ELR (cell line): ENCODE measurements at regions not wholly inside any gene's neighbourhood (a gene's known extent, or its start where the extent isn't known, plus 50 kb on each side); places are given as distances from the start of the nearest gene placed in this dataset.

Experiments used
- DNase-seq: peaks from one replicate; pipeline ENCODE4 v3.0.0-alpha.2; 2015; ENCODE audit warnings: low read depth

DNA sequence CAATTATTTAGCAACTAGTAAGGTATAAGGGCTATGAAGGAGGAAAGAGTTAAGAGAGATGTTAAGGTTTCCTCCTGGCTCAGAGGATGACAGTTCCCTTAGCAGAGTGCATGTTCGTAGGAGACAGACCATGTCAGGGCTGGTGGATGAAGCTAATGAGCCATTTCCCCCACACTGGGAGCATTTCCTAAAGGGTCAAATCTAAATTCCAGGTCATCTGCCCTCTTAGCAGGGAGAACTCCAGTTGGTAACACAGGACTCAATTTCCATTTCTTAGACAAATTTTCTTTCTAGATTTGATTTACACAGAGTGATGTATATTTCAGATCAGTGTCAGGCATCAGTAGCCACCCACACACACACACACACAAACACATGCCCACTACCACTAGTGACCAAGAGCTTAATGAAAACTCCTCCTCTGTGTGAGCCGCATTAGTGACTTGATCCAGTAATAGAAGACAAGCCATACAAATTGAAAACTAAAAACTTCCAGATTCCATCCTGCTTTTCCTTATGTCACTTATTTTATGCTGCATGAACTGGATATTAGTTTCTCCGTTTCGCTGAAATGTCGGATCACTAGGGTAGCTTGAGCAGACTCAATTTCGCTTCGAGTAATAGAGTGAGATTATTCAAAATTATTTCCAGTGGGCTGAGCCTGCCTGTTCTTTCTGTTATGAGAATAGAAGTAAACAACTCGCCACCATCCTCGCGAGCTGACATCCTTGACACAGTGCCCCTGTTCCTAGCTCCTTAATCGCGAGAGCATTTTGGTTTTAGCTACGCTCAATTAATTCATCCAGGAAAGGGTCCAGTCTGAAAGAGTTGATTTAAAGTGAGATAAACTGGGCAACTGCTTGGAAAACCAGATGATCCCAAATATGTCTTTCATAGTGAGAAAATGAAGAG lies 582.6 kb downstream of the SOX6 start:
- no peak for DNase-seq

DNA sequence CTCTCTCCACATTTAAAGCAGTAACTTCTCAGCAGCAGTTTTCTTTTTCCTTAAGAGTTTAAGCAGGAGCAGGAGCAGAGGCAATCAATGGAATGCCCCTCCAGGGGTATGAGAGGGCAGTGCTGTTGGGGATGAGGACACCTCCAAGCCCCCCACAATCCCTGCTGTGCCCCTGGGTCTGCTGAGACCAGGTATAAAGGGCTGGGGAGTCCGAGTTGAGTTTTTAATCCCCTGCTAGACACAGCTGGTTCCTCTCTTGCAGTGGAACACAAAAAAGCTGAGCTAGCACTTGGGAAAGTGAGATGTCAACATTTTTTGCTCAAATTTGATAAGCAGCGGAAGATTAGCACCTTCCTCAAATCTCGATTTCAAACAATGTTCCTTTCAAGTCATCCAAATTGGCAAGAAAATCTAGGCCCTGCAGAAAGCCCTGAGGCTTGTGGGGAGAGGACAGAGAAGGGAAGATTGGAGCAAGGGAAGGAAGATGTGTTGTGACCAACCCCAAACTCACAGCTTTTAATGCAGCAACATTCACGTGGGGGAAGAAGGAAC lies 581.9 kb downstream of the SOX6 start:
- DNase-seq: no peak

DNA sequence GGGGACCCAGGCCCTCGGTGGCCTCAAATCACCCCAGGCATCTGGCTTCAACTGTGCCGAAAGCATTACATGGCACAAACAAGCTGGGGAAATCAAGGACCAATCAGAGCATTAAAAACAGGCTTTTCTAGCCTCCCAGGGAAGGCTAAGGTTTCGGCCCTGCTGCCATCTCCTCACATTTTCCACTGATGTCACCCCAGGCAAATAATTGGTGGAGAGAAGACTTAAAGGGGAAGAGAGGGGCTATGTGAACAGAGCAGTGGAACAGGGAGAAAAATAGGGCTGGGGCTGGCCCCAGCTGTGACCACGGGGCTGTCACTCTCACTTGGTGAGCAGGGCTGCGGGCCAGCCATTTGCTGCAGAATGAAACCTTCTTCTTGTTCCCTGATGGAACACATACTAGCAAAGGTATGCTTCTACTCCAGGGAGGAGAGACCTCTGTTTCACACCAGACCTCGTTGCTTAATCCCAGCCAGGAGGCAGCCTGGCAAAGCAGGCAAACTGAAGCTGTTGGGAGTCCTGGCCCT lies 581.3 kb downstream of the SOX6 start:
- no peak for DNase-seq

DNA sequence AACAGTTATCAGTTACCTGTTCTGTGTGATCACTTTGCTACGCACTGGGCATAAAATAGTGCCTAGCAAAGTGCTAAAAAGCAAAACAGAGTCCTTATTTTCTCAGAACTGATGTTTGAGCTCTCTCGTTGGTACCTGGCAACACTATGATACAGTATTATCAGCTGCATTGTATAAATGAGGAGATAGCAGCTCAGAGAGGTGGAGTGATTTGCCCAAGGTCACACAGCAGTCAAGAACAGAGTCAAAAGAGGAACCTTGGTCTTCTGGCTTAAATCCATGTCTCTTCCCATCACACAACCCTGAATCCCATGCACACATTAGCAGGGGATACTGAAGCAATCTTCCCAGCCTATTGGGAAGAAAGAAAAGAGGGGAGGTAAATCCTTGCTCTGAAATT lies 580.5 kb downstream of the SOX6 start:
- DNase-seq: no peak

DNA sequence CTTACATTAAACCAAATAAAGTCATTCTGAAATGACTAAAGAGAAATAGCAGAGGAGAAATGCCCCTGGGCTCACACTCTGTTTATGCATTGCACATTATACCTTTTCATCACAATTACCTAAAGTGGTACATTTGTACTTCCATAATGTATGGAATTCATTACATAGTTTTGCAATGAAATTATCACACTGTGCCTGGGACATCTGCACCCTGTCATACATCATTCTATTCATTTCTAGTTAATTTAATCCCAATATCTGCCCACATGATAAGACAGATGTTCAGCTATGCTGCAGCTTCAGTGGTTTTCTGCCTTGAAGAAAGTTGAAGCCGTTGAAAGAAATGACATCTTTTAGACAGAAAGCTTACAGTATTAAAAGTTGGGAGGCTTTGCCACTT lies 580.0 kb downstream of the SOX6 start:
- DNase-seq: no peak

DNA sequence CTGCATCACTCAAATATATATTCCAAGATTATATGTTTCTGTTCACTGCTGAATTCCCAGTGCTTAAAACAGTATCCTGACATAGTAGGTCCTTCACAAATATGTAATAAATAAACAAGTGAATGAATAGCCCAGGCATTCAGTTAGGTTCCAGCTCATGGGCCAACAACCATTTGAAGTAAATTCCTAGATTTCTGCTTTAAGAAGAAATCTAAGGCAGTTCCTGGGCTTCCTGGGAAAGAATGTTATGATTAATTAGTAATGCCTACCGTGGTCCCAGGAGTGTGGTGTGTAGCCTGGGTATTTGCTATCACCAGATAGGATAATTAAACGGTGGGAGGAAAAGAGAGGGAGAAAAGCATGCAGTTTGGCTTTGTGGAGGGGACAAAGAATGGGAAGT lies 576.8 kb downstream of the SOX6 start:
- no peak for DNase-seq

DNA sequence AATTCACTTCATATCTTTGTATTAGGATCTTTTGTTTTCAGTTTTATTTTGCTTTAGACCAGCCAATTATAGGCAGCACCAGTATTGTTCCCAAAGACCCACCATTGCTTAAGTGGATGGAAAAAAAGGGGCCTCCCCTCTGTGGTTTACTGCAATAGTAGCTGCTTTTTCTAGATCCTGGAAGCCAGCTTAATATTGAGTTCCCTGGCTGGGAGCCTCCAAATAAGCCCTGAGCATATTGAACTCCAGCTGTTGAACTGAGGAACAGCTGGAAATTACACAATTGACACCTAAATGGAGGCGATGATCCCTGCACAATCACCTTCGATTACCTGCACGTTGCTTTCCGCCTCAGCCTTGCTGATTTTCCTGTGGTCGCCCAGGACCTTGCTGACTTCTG lies 576.0 kb downstream of the SOX6 start:
- DNase-seq: no peak

DNA sequence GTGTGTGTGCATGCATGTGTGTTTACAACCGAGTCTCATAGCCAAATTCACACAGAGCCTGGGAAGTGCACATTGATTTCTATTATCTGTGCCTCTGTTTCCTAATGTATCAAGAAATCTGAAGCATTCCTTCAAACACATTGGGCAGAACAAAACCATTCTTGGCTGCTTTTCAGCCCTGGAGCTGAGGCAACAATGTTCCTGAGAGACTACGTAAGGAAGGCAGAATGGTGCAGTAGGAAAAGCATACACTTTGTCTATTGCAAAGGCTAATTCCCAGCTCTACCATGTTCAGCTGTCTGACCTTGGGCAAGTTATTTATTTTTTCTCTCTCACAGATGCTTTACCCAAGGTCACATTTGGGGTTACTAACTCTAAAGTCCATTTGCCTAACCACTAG lies 575.5 kb downstream of the SOX6 start:
- no peak for DNase-seq

DNA sequence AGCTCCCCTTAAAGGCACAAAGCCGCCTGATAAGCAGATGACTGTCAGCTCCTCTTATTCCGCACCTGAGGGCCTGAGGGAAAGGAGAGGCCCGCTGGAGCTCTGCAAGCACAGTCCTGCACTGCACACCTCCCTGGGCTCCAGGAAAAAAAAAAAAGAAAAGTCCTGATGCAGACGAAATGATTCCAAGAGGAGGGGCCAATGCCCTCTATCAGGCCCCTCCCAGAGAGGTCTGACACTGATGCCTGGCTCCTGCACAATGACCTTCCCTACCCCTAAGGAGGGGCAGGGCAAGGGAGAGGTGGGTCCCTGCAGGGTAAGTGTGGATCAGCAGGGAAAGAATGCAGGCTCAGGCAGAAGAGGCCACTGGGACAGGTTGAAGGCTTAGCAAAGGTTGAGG lies 572.7 kb downstream of the SOX6 start:
- DNase-seq: no peak

DNA sequence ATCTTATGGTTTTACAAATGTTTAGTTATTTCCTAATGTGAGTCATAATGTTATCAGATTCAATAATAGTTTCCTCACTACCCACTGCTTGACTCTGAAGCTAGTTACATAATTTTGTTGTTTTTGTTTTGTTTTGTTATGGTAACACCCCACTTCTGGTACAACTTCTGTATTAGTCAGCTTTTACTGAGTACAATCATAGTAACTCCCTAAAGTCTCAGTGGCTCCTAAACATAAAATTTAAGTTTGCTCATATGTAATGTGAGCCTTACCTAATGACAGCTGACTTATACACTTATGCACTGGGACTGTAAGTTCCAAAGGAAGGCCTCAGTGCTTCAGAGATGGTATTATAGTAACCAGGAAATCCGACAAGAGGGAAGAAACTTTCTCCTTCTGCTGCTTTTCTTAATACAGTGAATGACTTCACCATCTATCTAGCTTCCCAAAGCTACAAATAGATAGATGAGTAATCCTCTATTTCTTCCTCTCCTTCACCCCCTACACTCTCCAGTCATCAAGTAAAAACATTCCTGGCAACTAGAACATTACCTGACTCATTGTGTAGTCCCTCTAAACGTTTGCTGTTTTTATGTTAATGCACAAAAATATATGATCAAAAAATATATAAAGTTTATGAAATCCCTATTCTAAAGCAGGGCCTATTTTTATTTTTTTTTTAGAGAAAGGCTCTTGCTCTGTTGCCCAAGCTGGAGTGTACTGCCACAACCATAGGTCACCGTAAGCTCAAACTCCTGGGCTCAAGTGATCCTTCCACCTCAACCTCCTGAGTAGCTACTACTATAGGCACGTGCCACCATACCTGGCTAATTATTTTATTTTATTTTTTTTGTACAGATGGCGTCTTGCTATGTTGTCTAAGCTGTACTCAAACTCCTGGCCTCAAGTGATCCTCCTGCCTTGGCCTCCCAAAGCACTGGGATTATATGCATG lies 563.0 kb downstream of the SOX6 start:
- peak; percentile 60 for DNase-seq

DNA sequence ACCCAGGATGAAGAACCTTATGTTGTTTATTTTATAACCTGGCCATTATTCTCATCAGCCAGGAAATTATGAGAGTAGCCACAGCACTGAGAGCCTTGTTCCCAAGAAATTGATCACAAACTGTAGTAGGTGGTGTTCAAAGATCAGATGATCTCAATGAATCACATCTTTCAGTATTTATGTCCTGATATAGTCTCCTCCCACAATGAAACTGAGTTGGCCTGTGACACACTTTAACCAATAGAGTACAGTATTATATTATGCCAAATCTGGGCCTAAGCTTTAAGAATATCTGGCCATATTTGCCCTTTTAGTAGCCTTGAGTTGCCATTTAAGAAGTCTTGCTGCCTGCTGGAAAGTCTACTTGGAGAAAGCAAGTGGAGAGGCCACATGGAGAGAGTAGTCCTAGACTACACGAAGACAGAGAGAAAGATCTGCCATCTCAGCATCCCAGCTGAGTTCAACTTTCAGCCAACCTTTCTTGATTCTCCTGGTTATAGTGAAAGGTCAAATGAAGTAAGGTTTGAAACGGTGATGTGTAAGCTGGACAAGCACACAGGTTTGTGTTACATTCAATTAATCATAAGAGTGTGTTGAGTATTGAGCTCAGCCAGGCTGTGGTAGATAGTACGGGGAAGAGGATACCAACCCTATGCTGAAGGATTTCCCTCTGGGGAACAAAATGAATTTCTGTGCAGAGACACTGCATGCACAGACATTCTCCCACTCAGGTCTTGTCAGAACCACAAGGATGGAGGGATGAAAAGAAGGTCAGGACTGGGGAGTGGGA lies 561.8 kb downstream of the SOX6 start:
- no peak for DNase-seq

DNA sequence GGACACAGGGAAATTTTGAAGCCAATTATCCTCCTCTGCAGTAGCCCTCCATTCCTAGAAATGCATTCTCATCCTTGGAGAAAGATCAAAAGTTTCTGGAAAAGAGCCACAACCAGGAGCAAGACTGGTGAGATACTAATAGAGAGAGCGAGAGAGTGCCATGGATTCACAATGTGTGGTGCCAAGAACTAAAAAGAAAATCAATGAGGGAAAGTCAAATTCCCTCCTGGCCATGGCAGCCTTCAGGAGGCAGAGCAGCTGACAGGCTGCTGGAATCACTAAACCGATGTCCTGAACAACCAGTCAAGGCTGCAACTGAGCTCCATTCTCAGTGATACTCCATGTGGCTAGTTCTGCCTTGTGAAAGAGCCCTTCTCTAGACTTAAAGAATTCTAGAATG lies 561.0 kb downstream of the SOX6 start:
- DNase-seq: no peak

DNA sequence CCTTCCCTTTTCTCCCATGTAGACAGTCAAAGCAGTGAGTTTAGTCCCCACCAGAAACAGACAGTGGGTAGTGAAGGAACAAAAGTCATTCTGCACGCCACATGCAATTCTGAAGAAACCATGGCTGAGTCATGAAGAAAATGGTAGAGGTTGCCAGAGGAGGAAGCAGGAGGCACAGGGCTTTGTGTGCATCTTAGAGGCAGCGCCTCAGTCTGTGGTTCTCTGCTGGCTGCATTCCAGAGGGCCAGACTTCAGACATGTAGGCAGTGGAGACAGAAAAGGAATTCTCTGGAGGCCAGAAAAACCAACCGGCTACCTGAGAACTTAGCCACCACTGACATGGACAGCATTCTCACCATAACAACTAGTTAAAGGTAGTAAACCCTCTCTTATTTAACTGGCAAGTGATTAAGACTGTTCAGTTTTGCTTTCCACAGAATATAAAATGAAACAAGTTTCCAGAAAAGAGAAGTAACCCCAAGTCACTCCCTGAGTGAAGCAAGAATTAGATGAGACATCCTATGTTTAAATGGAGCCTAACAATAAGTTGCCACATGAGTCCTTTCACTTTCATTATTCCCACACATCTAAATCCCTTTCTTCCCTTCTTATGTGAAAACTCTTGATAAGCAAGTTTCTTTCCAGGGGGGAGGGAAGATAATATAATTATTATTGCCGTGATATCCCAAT lies 556.1 kb downstream of the SOX6 start:
- DNase-seq: peak; percentile 18

DNA sequence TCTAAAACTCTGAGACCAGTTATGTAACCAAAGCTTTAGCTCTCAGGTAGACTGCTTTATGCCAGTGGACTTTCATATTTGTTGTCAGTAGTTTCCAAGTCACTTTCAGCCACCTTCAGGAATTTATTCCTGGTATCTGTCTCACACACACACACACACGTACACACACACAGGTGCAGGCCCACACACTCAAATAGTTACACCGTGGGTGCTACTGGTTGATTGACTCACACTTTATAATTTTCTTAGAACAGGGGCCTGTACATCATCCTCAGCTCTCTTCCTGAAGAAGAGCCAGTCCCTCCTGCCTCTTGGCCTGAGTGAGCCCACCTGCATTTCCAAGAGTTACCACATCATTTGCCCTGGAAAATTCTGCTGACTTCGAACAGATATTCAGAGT lies 555.2 kb downstream of the SOX6 start:
- DNase-seq: no peak

DNA sequence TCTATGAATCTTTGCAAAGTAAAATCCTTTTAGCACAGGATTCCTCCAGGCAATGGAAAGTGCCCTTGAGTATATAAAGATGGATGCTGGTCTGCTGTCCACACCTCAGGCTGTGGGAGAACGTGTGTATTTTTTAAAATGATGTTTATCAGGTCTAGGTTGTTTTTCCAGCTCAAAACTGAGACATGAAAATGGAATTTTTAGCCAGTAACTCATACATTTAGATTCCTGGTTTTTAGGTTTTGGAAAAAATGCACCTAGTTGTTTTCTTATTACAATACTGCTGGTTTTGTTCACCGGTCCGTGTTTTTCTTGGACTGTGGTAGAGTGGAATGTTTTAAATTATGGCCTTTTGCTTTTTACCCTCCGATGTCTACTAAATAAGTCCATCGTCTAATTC lies 554.7 kb downstream of the SOX6 start:
- no peak for DNase-seq

DNA sequence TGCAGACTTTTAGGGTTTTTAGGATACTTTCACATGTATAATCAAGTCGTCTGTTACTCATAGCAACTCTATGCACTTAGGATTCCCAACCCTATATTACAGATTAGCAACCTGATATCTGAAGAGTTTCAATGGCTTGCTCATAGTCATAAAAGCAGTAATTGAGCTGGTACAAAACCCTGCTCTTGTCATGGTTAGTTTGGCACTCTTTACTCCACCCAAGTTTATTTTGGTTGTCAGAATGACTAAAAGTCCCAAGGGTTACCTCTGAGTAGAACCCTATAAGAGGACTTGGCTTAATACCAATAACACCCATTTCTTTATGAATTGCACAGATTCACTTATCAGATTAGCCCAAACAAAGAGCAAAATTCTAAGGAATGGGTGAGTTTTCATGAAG lies 550.6 kb downstream of the SOX6 start:
- no peak for DNase-seq

DNA sequence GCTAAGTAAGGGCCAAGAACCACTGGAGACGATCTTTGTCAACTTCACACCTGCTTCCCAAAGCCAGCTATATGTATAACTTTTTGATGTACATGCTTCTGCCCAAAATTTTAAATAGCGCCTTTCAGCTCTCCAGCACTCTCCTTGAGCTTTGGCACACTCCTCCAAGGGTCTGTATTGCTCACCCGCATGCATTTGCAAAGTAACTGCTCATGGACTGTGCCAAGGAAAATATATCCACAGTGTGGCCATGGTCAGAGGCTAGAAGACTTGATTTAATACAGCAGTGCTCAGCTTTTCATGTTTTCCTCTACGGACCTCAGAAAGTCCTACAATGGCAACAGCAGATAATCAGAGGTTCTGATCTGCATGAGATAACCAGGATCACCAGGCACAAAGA lies 550.1 kb downstream of the SOX6 start:
- DNase-seq: no peak

DNA sequence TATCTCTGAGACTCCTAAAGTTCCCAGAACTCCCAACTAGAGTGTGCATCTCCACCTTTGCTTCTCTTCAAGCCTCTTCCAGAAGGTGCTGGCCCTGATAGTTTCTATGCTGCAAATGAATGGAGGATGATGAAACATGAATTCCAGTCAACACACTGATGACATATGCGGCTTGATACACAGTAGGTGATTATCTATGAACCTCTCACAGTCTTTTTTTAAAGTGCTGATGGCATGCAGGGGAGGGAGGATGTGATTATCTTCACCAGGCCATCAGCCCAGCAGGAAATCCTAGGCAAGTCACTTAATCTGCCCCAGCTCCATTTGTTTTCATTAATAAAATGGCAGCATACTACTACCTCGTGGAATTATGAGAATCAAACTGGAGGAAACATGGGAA lies 548.5 kb downstream of the SOX6 start:
- DNase-seq: no peak

DNA sequence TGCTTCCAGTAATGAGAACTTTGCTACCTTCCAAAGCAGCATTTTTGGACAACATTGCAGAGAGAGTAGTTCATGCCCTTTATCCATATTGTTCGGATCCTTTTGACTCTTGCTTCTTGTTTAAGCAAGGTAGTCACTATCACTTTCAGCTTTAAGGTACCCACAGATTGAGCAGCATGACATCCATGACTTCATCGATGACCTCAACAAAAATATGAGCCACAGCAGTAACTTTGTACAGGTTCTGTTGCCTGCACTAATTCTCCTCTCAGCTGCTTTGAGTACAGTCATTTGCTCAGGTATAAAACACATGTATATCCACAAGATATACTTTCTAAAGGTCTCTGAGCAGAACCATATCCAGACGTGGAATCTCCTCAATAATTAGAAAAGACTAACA lies 546.3 kb downstream of the SOX6 start:
- no peak for DNase-seq

DNA sequence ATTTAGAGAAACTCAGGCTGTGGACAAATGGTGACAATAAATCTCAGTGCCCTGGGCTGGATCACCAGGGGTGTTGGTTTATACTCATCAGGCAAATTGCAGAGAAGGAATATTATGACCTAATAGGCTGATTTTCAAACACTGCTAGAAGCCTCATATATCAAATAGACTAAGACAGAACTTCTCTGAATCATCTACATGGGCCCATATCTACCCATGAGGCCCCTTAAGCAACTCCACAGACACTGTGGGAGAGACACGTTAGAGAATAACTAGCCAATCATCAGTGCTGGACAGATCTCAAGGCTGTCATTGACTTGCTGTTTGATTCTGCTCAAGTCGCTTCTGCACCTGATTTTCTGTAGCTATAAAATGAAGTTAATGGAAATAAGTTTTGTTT lies 545.8 kb downstream of the SOX6 start:
- DNase-seq: no peak
